Left ventricle myocardium superior (tissue), 1 donor: ENCODE measurements at regions not wholly inside any gene's neighbourhood (a gene's known extent, or its start where the extent isn't known, plus 50 kb on each side); places are given as distances from the start of the nearest gene placed in this dataset.
A peak's percentile ranks its signal among the peaks of the same experiment; 100 is the strongest.
"Not testable (repeated sequence)": the region's sequence is repeated elsewhere in the genome, so short reads cannot be mapped to it uniquely, and the experiment has no call there.

Experiments used
- ATAC-seq: fragments of 200-7000 bp; cut with Tn5 transposase; one replicate; pipeline ENCODE4 v1.9.1; 2020; ENCODE audit warnings: mild to moderate bottlenecking, moderate library complexity
- DNase-seq: peaks from one replicate; pipeline ENCODE4 v3.0.0-alpha.2; 2020
- intact Hi-C: fragments of 100-400 bp; cut with micrococcal nuclease; formaldehyde crosslinking; loops from one replicate; pipeline ENCODE4 v1.11.0; 2022
- donor health status: DM: no; HTN: yes; CAD: no; lungs with severe emphysema.

DNA sequence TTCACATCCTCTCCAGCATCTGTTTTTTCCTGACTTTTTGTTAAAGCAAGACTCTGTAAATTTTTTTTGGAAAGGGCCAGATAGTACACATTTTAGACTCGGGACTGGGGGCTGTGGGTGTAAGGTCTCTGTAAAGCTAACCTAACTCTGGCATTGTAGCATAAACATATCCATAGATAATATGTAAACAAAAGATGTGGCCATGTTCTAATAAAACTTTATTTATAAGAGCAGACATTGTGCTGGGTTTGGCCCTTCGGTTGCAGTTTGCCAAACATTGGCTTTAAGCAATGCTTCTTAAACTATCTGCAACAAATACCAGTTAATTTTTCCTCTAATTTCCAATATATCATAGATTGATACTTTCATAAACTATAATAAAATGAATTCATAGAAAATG, 605.2 kb downstream of the EBF1 start:
- no peak for DNase-seq
- intact Hi-C loops, result no loop called here
- no peak for ATAC-seq

DNA sequence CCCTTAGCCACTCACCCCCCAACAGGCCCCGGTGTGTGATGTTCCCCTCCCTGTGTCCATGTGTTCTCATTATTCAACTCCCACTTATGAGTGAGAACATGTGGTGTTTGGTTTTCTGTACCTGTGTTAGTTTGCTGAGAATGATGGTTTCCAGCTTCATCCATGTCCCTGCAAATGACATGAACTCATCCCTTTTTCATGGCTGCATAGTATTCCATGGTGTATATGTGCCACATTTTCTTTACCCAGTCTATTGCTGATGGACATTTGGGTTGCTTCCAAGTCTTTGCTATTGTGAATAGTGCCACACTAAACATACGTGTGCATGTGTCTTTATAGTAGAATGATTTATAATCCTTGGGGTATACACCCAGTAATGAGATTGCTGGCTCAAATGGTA, 605.7 kb downstream of the EBF1 start:
- DNase-seq, ATAC-seq, intact Hi-C loops: not testable (repeated sequence)

DNA sequence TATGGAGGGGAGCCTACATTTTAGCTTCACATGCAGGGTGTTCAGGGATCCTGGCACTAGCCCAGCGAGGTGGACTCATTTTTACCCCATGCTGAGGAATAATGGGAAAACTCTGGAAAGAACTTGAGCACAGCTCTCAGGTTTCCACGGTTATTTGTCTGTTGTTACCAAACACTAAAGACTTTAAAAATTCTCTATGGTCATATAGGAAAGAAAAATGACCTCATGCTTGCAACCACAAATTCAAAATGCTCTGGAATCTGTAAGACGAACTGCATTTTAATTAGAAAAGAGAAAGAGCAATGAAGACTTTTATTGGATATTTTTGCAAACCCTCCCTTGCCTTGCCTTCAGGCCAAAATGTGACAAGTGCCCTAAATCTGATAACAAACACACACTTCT, 606.9 kb downstream of the EBF1 start:
- intact Hi-C loops, result no loop called here
- no peak for ATAC-seq
- DNase-seq, result no peak

DNA sequence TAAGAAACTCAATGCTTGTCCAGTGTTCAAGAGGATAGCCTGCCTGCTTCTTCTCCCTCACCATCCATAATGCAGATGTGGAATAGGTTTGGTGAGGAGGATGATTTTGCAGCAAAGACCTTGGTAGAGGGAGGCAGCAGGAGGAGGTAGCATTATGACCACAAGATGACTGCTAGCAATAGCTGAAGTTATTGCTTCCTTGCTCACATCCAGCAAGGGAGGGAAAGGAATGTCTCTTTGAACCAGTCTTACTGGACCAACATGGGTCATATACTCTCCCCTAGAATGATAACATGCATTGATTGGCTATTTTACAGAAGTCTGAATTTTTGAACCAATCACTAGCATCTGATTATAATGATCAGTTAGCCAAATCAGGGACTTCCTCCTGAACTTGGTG, 607.6 kb downstream of the EBF1 start:
- DNase-seq (no peak), ATAC-seq (no peak)
- intact Hi-C loops, result no loop called here

DNA sequence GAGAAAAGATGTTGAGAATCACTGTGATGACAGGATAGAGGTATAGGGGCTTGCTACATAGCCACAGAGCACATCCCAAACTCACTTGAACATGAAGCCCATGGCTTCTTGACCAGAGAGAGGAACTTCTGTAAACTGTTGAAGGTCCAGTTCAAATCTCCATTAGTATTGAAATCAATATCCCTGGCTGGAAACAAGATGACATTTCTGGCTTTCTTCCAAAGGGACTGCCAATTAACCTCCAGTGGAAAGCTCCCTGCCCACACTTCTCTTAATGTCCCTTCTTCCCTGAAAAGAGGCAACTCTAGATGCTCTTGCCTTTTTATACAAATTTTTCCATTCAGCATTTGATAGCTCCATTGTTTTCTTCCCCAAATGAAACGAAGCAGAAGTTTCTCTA, 612.1 kb downstream of the EBF1 start:
- no peak for ATAC-seq
- no peak for DNase-seq
- intact Hi-C loops, result no loop called here

DNA sequence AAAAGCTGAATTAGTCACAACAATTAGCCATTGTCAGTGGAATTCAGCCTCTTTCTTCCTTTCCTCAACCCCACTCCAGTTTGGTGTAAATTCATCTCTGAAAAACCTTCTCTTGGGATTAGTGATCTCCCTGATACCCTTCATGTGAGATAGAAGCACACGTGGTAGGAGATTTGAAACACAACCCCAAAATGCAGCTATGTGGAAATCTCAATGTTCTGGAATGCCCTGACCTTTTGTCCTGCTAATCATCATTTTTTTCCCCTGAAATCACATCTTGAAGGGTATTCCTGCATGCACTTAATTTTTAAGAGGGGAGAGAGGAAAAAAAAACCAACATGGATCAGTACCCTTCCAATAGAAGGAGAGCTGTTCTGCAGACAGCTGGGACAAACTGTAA, 612.6 kb downstream of the EBF1 start:
- intact Hi-C loops, result no loop called here
- no peak for ATAC-seq
- no peak for DNase-seq

DNA sequence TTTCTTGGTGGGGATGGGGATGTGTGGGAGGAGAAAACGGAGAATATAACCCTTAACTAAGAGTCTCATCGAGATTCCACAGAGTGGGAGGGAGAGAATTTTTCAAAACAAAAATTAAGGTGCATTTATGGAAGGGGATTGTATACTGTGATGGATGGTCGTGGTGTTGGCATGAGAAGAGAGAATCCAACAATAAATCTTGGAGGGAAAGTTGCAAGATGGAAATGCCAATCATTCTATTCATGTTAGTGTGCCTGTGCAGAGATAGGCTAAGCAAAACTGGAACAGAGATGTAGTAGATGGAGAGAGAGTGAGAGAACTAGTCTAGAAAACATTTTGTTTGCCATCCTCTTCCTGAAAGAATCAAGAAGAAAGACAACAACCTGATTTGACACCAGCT, 613.1 kb downstream of the EBF1 start:
- DNase-seq (no peak), ATAC-seq (no peak)
- intact Hi-C loops, result no loop called here

DNA sequence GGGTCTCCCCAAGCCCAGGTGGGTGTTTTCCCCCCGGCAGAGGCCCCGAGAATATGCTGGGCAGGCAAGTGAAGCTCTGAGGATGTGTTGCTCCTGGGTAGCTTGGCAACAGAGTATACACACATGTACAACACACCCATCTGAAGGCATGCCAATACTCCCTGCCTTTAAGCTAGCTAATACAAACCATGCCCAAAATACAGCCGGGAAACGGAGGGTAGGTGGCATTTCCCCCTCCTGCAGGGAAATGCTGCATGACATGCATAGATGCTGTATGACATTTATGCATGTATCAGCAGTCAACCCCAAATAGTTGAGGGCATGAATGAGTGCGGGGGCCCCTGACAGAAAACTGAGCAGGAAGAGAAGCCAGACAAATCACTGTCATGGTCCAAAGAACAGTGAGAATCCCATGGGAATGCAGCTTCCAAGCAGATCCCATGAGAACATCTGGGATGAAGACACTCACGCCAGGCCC, 614.1 kb downstream of the EBF1 start:
- DNase-seq, result peak; percentile 31
- intact Hi-C loops, result no loop called here
- peak; percentile 73 for ATAC-seq

DNA sequence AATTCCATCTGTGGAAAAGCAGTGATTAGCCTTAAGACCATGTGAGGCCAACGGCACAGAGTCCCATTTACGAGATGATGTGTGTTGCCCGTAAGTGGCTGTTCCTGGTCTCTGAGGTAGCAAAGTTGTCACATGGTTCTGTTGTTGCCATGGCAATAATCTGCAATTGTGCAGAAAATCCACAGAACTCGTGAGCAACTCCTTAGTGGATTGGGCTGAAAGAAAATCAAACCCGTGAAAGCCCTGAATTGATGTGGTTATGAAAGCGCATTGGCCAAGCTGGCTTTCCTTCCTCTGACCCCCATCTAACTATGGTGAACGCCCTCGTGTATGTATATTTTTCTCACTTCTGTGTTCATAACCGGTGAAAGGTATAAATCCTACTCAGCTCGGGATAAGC, 614.7 kb downstream of the EBF1 start:
- DNase-seq, result no peak
- intact Hi-C loops, result no loop called here
- peak; percentile 76 for ATAC-seq

DNA sequence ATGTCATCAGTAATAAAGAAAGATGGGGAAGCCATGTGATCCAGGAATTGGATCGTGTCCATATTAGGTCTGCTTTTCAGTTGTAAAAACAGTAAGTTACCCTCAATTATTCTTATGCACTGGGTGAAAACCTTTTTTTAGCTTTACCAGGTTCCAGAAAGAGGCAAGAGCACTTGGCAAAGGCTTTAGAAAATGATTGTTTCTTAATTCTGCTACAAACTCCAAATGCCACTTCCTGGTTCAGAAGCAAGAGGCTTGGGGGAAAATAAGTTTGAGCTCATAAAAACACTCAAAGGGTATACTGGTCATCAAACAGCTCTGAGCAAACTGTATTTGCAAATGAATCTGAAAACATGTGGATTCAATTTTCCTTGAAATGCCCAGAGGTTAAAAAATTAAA, 615.6 kb downstream of the EBF1 start:
- DNase-seq (no peak), ATAC-seq (no peak)
- intact Hi-C loops, result no loop called here

DNA sequence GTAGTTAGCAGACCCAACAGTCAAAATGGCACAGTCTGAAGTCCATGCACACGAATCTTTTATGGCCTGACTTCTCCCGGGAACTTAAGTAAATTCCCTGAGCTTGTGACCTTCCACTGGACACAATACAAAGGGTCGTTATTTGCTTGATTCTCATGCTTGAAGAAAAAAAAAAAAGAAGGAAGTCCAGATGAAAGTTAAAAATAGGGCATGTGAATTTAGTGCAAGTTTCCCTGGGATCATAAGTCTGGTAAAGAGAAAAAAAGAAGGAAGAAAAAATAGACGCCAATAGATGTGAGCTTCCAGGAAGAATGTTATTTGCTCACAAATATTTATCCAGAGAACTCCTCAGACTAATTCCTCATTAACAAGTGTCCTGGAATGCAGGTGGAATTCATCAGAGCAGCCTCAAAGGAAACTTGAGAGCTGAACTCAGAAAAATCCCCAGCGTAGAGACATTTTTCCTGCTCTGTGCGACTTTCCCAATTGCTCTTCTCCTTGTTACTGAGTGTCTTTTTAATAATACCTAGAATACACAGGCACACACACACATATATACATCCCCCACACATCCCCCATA, 616.3 kb downstream of the EBF1 start:
- ATAC-seq, result peak; percentile 19
- DNase-seq, result no peak
- intact Hi-C loops, result no loop called here

DNA sequence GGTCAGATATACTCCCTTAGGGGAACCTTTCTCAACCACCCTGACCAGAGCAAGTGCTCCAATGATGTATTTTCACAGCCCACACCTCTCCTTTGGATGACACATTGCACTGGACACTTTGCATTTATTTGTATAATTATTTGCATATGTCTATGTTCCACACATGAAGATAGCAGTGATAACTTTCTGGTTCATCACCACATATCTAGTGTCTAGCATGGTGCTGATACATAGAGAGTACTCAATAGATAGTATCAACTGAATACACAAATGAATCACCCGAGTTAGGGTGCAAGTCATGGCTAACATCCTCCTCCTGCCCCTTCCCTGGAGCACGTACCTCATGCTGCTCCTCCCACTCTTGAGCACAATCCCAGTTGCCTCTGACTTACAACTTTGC, 617.6 kb downstream of the EBF1 start:
- intact Hi-C loops, result no loop called here
- no peak for DNase-seq
- ATAC-seq, result no peak

DNA sequence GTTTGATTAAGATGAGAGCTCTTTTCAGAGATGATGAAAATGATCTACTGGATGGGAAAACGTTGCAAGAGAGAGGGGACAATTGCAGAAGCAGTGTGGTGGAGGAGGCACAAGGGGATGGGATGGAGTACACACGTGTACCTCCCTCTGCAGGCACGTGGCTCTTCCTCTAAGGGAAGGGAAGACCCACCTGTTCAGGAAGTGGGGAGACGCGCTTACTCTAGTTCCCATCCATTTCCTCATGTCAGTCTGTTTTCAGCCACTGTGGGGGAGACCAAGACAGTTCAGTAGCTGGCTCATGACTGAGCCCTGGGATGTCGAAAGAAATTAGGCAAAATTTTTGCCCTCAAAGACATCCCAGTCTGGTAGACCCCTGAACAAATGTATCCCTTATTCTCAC, 619.2 kb upstream of the CLINT1 start:
- intact Hi-C loops, result no loop called here
- ATAC-seq (no peak), DNase-seq (no peak)

DNA sequence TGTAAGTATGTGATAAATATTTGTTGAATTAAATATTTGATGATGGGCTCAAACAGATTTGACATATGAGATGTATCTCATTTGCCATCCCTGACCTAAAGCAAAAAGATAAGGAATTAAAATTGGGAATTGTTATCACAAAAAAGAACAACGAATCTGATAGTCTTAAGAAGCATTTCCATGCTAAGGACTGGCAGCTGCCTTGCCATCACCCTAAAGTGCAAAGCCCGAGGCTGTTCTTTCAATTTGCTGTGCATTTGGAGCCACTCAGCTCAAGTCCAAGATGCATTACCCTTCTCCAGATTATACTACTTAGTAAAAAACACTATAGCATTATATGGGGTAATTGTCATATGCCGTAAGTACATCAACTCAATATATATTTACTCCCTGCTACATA, 618.3 kb upstream of the CLINT1 start:
- intact Hi-C loops, result no loop called here
- DNase-seq, result no peak
- ATAC-seq, result no peak

DNA sequence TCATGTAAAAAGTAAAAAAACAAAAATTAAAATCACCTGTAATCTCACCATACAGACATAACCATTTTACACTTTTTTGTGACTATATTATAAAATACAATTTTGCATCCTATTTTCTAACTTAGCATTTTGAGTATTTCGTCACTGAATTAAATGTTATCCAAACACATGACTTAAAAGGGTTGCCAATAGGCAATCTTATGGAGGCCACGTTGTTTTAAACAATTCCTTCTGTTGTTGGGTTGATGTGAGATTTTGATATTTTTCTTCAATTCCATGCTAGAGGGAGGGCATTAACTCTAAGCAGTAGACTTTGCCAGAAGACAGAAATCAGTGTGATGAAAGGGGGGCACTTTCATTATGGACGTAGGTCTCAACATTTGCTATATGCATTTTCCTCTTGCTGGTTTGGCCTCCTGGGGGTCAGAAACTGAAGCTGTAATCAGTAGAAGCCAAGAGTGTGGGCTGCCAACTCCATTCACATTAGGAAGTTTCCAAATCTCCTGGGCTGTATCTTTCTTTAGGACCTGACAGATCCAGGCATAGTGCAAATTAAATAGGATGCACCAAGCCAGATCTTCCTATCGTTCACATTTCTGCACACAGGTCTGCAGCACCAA, 614.2 kb upstream of the CLINT1 start:
- ATAC-seq, result no peak
- intact Hi-C loops, result no loop called here

DNA sequence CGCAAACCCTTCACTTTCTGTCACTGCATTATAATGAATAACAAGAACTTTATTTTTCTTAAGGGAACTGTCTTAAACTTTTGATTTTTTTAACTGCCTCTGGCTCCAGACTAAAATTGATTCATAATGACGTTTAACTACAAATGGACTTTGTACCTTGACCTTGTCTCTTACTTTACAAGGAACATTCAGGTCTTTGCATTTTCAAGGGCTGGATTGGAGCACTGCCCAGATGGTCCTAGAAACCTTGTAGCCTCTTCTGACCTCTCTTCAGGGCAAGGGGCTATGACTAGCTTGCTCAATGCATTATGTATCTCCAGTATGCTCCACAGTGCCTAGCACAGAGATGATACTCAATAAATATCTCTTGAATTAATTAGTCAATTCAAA, 612.6 kb upstream of the CLINT1 start:
- ATAC-seq, result no peak
- intact Hi-C loops, result no loop called here
- no peak for DNase-seq

More for the DNA sequence above, 614.2 kb upstream of the CLINT1 start:
- no peak for DNase-seq

DNA sequence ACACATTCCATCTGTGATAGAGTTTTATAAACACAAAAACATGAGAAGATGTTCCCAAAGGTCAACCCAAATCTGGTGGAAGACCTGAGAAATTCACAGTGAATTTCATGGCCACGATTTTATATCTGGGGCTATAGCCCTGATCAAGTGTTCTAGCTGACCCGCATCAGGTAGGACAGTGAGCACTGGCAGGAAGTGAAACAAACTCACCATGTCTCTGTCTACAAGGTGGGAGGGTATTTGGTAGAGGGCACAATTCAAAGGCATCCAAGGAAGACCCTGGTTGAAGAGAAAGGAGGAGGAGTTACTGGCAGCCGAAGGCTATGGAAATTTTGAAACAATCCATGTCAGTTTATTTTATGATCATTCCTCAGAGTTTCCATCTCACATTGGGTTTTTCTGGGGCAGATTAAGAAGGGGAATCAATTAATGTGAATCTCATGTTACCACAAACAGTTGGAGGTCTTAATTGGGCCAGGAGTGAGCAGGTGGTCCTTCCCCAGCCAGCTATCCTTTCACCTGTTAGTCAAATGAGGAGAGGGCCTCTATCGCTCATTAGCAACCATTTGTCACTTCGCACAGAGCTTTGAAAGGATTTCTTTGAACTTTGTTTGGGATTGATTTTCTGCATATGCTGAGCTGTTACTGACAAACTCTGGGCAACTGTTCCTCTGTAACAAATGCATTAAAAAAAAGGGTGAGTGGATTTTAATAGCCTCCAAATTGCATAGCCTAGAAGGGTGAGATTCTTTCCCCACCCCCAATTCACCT, 612.0 kb upstream of the CLINT1 start:
- ATAC-seq, result no peak
- no peak for DNase-seq

DNA sequence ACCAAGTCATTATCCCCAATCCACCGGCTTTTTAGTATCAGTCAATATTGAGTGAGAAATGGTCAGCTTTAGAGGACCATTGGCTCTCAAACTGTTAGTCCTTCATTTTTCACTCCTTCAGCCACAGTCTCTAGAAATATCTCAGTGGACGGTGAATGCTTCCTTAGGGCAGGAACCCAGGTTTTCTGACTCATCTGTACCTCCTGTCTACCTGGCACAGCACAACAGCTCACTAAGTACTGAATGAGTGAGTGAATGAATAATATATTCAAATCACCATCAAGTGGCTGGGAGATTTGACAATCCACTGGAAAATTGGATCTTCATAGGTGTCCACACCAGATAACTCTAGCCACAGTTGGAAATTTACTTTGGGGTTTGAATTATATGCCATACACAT, 609.5 kb upstream of the CLINT1 start:
- intact Hi-C loops, result no loop called here
- no peak for DNase-seq
- no peak for ATAC-seq

More for the DNA sequence above, 612.0 kb upstream of the CLINT1 start:
- intact Hi-C loops, result no loop called here

DNA sequence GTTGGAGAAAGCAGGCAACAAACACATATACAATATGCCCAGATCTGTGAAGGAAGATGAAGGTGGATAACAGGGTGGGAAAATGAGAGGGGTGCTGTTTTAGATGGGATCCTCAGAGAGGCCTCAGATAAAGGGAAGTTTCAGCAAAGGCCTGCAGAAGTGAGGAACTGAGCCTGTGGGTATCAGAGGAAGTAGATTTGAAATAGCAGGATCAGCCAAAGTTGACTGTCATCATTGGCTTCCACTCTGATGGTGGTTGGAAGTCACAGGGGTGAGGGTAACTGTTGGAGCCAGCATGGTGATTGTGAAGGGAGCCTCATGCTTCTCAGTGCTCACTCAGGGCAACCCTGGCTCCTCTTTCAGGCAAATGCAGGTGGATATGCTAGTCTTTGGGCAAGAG, 607.2 kb upstream of the CLINT1 start:
- DNase-seq (no peak), ATAC-seq (no peak)
- intact Hi-C loops, result no loop called here

DNA sequence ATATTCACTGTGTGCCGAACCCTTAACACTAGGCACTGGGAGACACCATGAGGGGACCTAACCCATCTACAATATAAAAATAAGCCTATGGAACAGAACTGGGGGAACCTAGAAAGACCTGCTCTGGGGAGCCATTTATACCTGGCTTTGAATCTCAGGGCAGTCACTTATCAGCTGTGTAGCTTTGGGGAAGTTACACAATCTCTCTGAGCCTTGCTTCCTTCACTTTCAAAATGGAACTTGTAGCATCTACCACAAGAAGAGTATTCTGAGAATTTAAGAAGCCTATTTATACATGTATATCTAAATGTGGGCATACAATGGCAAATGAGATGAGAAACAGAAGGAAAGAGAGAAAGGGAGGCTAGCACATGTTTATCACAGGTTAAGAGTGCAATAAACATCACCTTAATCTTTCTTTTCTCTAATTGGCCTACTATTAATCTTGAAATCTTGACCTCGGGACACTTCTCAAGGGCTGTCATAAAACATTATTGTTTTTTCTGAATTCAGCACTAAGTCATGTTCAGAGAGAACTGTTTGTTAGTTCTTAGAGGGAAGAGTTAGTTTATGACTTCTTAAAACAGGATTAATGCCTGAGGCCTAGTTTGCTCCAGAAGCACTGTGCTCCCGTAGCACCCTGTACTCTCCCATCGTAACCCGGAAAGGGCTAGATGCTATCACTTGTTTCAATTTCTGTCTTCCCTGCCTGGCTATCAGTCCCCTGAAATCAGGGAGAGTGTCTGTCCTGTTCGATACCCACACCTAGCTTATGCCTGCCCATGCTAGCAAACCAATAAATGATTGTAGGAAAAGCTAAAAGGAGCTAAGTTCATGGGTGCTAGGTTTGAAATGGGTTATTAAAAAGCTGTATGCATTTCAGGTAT, 606.4 kb upstream of the CLINT1 start:
- ATAC-seq, result no peak
- no peak for DNase-seq
- intact Hi-C loops, result no loop called here
